ENCODE measurements at regions not wholly inside any gene's neighbourhood (a gene's known extent, or its start where the extent isn't known, plus 50 kb on each side); places are given as distances from the start of the nearest gene placed in this dataset.

GRCh38 chr11:11173316-11174025 is 179.6 kb downstream of the CSNK2A3 start:
- no peak for DNase-seq

GRCh38 chr11:11171854-11172253 is 181.2 kb downstream of the CSNK2A3 start:
- no peak for DNase-seq

- DNase-seq = no peak
Measured at GRCh38 chr11:11171285-11171684, 181.8 kb downstream of the CSNK2A3 start.

GRCh38 chr11:11170352-11171084 is 182.5 kb downstream of the CSNK2A3 start:
- no peak for DNase-seq

- DNase-seq = no peak
Measured at GRCh38 chr11:11169715-11170351, 183.2 kb downstream of the CSNK2A3 start.

GRCh38 chr11:11167806-11168205 is 185.2 kb downstream of the CSNK2A3 start:
- DNase-seq = no peak

GRCh38 chr11:11164334-11164690 is 188.7 kb downstream of the CSNK2A3 start:
- DNase-seq = no peak

GRCh38 chr11:11163669-11164333 is 189.2 kb downstream of the CSNK2A3 start:
- DNase-seq = no peak

GRCh38 chr11:11163236-11163635 is 189.8 kb downstream of the CSNK2A3 start:
- peak; percentile 2 for DNase-seq

- peak; percentile 36 for DNase-seq
Measured at GRCh38 chr11:11157185-11157584, 195.9 kb downstream of the CSNK2A3 start.

- DNase-seq = peak; percentile 19
Measured at GRCh38 chr11:11155962-11156815, 196.9 kb downstream of the CSNK2A3 start.

- DNase-seq = no peak
Measured at GRCh38 chr11:11152877-11153276, 200.2 kb downstream of the CSNK2A3 start.

- no peak for DNase-seq
Measured at GRCh38 chr11:11149671-11150459, 203.2 kb downstream of the CSNK2A3 start.

- DNase-seq = no peak
Measured at GRCh38 chr11:11148596-11148995, 204.5 kb downstream of the CSNK2A3 start.

- DNase-seq = no peak
Measured at GRCh38 chr11:11148104-11148509, 204.9 kb downstream of the CSNK2A3 start.

- no peak for DNase-seq
Measured at GRCh38 chr11:11146830-11147229, 206.2 kb downstream of the CSNK2A3 start.

GRCh38 chr11:11143849-11144248 is 209.2 kb downstream of the CSNK2A3 start:
- DNase-seq = no peak

GRCh38 chr11:11142430-11142829 is 210.6 kb downstream of the CSNK2A3 start:
- no peak for DNase-seq

GRCh38 chr11:11141065-11141464 is 212.0 kb downstream of the CSNK2A3 start:
- no peak for DNase-seq

- no peak for DNase-seq
Measured at GRCh38 chr11:11140510-11140909, 212.5 kb downstream of the CSNK2A3 start.

GRCh38 chr11:11137339-11137738 is 215.7 kb downstream of the CSNK2A3 start:
- DNase-seq = no peak

All from dermis blood vessel endothelial cell (primary cell).